Activated CD8-positive, alpha-beta T cell treated with anti-CD3 and anti-CD28 coated beads, Interleukin-2, amount 10 ng/mL, durations not matched to agents 7 days and 5 days (primary cell): ENCODE measurements at regions not wholly inside any gene's neighbourhood (a gene's known extent, or its start where the extent isn't known, plus 50 kb on each side); places are given as distances from the start of the nearest gene placed in this dataset.
A peak's percentile ranks its signal among the peaks of the same experiment; 100 is the strongest.

ENCODE experiments used
- ATAC-seq: fragments of 150-1000 bp; cut with Tn5 transposase; one replicate; pipeline ENCODE4 v1.10.0; 2021; ENCODE audit warnings: moderate library complexity
- CTCF ChIA-PET: fragments of 350-600 bp; sonication (Branson Sonifier 250); formaldehyde crosslinking; loops from one replicate; lab custom pipeline; 2021; ENCODE audit warnings: antibody characterized with exemption; lab: Charles Lee
- POLR2A ChIA-PET: fragments of 350-600 bp; sonication (Branson Sonifier 250); formaldehyde crosslinking; loops from one replicate; lab custom pipeline; 2021; ENCODE audit warnings: antibody characterized with exemption; lab: Charles Lee
- DNase-seq: peaks from one replicate; pipeline ENCODE4 v3.0.0-alpha.2; 2020
- H3K27ac Mint-ChIP-seq: one replicate; pipeline ENCODE4 v1.8.0; 2021; ENCODE audit warnings: mild to moderate bottlenecking, mixed read lengths
- H3K27me3 Mint-ChIP-seq: one replicate; pipeline ENCODE4 v1.8.0; 2021; ENCODE audit warnings: low read depth, mixed read lengths
- H3K36me3 Mint-ChIP-seq: one replicate; pipeline ENCODE4 v1.8.0; 2021; ENCODE audit warnings: low read depth, mixed read lengths
- H3K4me1 Mint-ChIP-seq: one replicate; pipeline ENCODE4 v1.8.0; 2021; ENCODE audit warnings: low read depth, mixed read lengths
- H3K4me3 Mint-ChIP-seq: one replicate; pipeline ENCODE4 v1.8.0; 2021; ENCODE audit warnings: mild to moderate bottlenecking, mixed read lengths
- H3K9me3 Mint-ChIP-seq: one replicate; pipeline ENCODE4 v1.8.0; 2022; ENCODE audit warnings: mixed read lengths; ENCODE audit not compliant: insufficient read depth

DNA sequence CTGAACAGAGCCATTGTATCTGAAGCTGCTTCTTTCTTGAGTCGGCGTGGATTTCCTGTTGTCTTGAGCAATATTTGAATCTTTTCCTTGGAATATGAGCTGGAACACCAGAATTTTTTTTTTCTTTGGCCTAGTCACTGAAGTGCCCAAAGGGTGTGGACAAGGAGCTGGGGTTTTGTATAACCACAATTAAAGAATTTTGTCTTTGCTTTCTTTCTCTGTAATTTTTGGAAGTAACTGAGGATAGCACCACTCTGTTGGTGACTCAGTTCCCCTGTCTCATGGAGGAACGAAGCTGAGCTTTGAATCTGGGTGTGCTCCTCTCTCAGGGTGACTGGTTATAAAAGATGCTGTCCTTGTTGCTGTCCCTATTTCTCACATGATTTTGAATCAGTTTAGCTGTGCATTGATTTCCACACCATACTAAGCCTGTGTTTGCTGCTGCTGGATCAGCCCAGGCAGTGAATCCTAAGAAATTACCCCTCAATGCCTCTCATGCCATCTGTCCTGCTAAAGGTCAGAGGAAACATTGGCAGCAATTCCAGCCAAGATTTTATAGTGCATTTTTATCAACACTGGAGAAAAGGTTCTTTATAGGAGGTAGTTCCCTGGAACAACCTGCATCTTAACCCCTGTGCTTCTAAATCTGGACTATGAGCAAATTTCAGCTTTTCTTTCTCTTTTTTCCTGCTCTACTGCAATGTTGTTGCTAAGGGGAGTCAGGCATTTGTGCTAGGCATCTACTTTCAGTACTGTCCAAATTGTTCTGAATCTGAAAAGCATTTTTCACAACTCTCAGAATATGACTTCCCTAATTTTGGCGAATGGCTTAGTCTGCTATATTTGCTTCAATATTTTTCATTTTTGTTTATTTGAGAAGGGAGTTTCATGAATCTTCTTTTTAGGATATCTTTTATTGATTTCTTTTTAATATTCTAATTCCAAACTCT is 540.8 kb downstream of the SOX6 start:
- no peaks in the 10 kb centered on the region for H3K4me1 Mint-ChIP-seq
- H3K27ac Mint-ChIP-seq, result no peak overlapping the region
- H3K36me3 Mint-ChIP-seq, result no peaks in the 10 kb centered on the region
- no peaks in the 10 kb centered on the region for H3K9me3 Mint-ChIP-seq
- H3K4me3 Mint-ChIP-seq, result no peak overlapping the region
- DNase-seq, result no peak
- ATAC-seq, result no peak
- CTCF ChIA-PET, result no interaction called here
- H3K27me3 Mint-ChIP-seq, result no peaks in the 10 kb centered on the region
- POLR2A ChIA-PET, result no interaction called here

GRCh38 chr11:15816260-15816871 is 540.0 kb downstream of the SOX6 start:
- Mint-ChIP-seq H3K4me3 (no peak overlapping the region), H3K27me3 (no peaks in the 10 kb centered on the region), H3K36me3 (no peaks in the 10 kb centered on the region), H3K4me1 (no peaks in the 10 kb centered on the region), H3K27ac (no peak overlapping the region), H3K9me3 (no peaks in the 10 kb centered on the region)
- CTCF ChIA-PET, result no interaction called here
- ATAC-seq (no peak), DNase-seq (no peak)
- POLR2A ChIA-PET, result interaction anchor here (0.6 kb wide), 1 partner anchor 65 kb away, joined by 4 read pairs; no protein-coding TSS in a partner anchor

GRCh38 chr11:15817001-15817400 is 539.3 kb downstream of the SOX6 start:
- Mint-ChIP-seq H3K27ac (no peak overlapping the region), H3K4me1 (no peaks in the 10 kb centered on the region), H3K27me3 (no peaks in the 10 kb centered on the region), H3K36me3 (no peaks in the 10 kb centered on the region), H3K9me3 (no peaks in the 10 kb centered on the region), H3K4me3 (no peak overlapping the region)
- ATAC-seq (no peak), DNase-seq (no peak)
- CTCF ChIA-PET, result no interaction called here
- POLR2A ChIA-PET, result interaction anchor here (0.6 kb wide), 1 partner anchor 64 kb away, joined by 4 read pairs; no protein-coding TSS in a partner anchor

DNA sequence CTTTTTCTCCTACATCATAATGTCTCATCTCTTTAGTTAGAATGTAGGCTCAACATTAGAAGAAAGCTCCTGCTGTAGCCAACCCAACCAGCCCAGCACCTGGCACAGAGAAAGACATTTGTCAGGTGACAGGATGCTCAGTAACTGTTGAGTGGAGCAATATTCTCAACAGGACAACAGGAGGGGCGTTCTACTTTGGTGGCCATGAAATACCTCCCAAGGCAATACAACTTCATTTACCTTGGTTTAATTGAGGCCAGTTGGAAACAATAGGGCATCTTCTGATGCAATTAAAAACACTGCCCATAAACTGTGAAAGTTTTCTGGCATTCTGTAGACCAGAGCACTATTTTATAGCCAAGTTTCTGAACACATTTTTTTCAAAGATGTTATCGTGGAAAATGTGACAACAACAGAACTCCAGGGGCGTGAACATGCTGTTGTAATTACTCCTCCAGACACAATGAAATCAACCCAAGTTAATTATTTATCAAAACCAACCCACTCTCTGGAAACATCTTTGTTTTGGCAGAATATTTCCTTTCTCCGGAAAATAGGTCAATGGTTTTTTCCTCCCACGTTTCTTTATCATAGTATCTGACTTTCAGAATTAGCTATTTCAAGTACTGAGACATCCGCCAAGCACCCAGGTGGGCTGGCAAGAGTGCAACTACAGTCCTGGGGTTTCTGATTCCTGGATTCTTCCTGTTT is 538.1 kb downstream of the SOX6 start:
- CTCF ChIA-PET, result no interaction called here
- no peaks in the 10 kb centered on the region for H3K4me1 Mint-ChIP-seq
- no peaks in the 10 kb centered on the region for H3K27me3 Mint-ChIP-seq
- H3K36me3 Mint-ChIP-seq, result no peaks in the 10 kb centered on the region
- POLR2A ChIA-PET, result no interaction called here
- ATAC-seq, result no peak
- no peak overlapping the region for H3K27ac Mint-ChIP-seq
- H3K4me3 Mint-ChIP-seq, result no peak overlapping the region
- H3K9me3 Mint-ChIP-seq, result no peaks in the 10 kb centered on the region
- no peak for DNase-seq

- Mint-ChIP-seq H3K9me3 (no peaks in the 10 kb centered on the region), H3K4me3 (no peak overlapping the region), H3K27me3 (no peaks in the 10 kb centered on the region), H3K4me1 (no peaks in the 10 kb centered on the region), H3K27ac (no peak overlapping the region), H3K36me3 (no peaks in the 10 kb centered on the region)
- ChIA-PET CTCF (interaction anchor here (0.6 to 2.4 kb wide), 8 partner anchors 9 to 794 kb away, joined by 3 to 10 read pairs (median 3); no protein-coding TSS in a partner anchor), POLR2A (no interaction called here)
- ATAC-seq (no peak), DNase-seq (peak; percentile 50)
These were observed 536.6 kb downstream of the SOX6 start for GRCh38 chr11:15819679-15820286.

DNA sequence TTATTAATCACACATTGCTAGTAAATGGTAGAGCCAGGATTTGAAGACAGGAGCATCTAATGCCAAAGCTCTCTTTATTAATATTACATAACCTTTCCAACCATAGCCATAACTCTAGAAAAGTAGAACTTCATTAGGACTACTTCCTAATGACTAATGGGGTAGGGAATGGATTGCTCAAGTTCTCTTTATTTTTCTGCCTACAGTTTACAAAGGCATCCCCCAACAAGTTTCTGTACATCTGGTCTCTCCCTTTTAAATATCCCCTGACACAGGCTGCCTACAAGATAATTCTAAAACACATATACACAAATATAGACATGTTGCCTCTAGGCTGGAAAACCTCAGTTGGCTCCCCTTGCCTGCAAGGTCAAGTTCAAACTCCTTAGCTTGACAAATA is 534.9 kb downstream of the SOX6 start:
- no peaks in the 10 kb centered on the region for H3K27me3 Mint-ChIP-seq
- no peak for DNase-seq
- ChIA-PET CTCF (no interaction called here), POLR2A (no interaction called here)
- no peaks in the 10 kb centered on the region for H3K36me3 Mint-ChIP-seq
- no peaks in the 10 kb centered on the region for H3K4me1 Mint-ChIP-seq
- ATAC-seq, result no peak
- H3K27ac Mint-ChIP-seq, result no peak overlapping the region
- H3K4me3 Mint-ChIP-seq, result no peak overlapping the region
- no peaks in the 10 kb centered on the region for H3K9me3 Mint-ChIP-seq

- ChIA-PET CTCF (no interaction called here), POLR2A (no interaction called here)
- ATAC-seq, result no peak
- Mint-ChIP-seq H3K4me1 (no peaks in the 10 kb centered on the region), H3K9me3 (no peaks in the 10 kb centered on the region), H3K4me3 (no peak overlapping the region), H3K36me3 (no peaks in the 10 kb centered on the region), H3K27ac (no peak overlapping the region), H3K27me3 (no peaks in the 10 kb centered on the region)
- no peak for DNase-seq
These were observed 532.3 kb downstream of the SOX6 start for GRCh38 chr11:15824060-15824459.

- Mint-ChIP-seq H3K27me3 (no peaks in the 10 kb centered on the region), H3K36me3 (no peaks in the 10 kb centered on the region), H3K4me1 (no peaks in the 10 kb centered on the region), H3K9me3 (no peaks in the 10 kb centered on the region), H3K27ac (no peak overlapping the region), H3K4me3 (no peak overlapping the region)
- no peak for ATAC-seq
- no peak for DNase-seq
- POLR2A ChIA-PET, result no interaction called here
- CTCF ChIA-PET, result no interaction called here
These were observed 530.2 kb downstream of the SOX6 start for GRCh38 chr11:15825976-15826650.

- no peak overlapping the region for H3K27ac Mint-ChIP-seq
- CTCF ChIA-PET, result no interaction called here
These were observed 529.5 kb downstream of the SOX6 start for GRCh38 chr11:15826826-15827225.

DNA sequence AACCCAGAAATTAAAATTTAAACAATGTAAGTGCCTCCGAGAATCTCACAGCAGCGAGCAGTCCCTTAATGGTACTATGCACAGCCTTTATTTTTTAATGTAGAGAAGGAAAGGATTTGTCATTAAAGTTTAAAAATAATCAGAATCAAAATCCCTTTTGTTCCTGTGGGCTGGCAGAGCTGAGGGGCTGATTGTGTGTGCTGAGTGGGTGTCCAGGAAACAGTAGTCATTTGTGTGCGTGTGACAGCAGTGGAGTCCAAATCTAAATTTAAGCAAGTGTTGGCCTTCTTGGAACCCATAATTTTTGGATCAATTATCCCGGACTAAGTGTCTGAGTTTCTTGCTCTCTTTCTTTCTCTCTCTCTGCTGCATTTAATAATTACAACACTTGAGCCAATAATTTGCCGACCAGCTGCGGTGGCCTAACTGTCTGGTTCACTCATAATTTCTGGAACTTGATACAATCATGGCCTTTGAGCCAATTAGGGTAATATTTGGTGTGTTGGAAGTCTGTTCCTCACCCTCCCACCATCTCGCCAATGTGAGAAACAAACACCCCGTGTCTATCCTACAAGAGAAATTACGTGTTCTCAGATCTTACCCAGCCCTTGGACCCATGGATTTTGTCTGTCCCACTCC is 528.0 kb downstream of the SOX6 start:
- POLR2A ChIA-PET, result no interaction called here
- CTCF ChIA-PET, result no interaction called here
- ATAC-seq, result no peak

More at GRCh38 chr11:15826826-15827225, 529.5 kb downstream of the SOX6 start:
- Mint-ChIP-seq H3K9me3 (no peaks in the 10 kb centered on the region), H3K27me3 (no peaks in the 10 kb centered on the region), H3K4me3 (no peak overlapping the region), H3K4me1 (no peaks in the 10 kb centered on the region), H3K36me3 (no peaks in the 10 kb centered on the region)
- DNase-seq (peak; percentile 26), ATAC-seq (no peak)
- POLR2A ChIA-PET, result no interaction called here

GRCh38 chr11:15829312-15829711 is 527.0 kb downstream of the SOX6 start:
- no peaks in the 10 kb centered on the region for H3K9me3 Mint-ChIP-seq
- no peaks in the 10 kb centered on the region for H3K27me3 Mint-ChIP-seq
- no peaks in the 10 kb centered on the region for H3K4me1 Mint-ChIP-seq
- no peak overlapping the region for H3K4me3 Mint-ChIP-seq
- ChIA-PET POLR2A (no interaction called here), CTCF (interaction anchor here (0.9 kb wide), 1 partner anchor 10 kb away, joined by 3 read pairs; no protein-coding TSS in a partner anchor)
- no peak overlapping the region for H3K27ac Mint-ChIP-seq
- ATAC-seq (no peak), DNase-seq (no peak)
- H3K36me3 Mint-ChIP-seq, result no peaks in the 10 kb centered on the region

More for the DNA sequence above, 528.0 kb downstream of the SOX6 start:
- no peak overlapping the region for H3K27ac Mint-ChIP-seq
- DNase-seq, result no peak
- no peak overlapping the region for H3K4me3 Mint-ChIP-seq
- no peaks in the 10 kb centered on the region for H3K36me3 Mint-ChIP-seq
- H3K27me3 Mint-ChIP-seq, result no peaks in the 10 kb centered on the region
- H3K4me1 Mint-ChIP-seq, result no peaks in the 10 kb centered on the region
- no peaks in the 10 kb centered on the region for H3K9me3 Mint-ChIP-seq
